ENCODE measurements at regions not wholly inside any gene's neighbourhood (a gene's known extent, or its start where the extent isn't known, plus 50 kb on each side); places are given as distances from the start of the nearest gene placed in this dataset.

DNA sequence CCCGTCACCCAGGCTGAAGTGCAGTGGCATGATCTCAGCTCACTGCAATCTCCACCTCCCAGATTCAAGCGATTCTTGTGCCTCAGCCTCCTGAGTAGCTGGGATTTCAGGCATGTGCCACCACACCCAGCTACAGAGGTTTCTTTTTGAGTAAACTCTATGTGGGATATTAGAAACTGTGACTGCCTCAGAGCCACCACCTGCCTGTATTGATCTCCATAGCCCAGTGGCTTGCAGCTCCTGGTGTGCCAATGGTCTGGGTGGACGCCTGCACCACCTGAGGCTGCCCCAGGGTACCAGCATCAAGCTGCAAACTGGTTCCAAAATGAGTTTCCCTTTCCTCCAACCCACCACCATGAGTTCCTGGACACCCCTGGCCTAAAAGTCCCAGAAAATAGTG is 89.7 kb upstream of the SLC44A3 start:
- TF ChIP-seq CTCF (conservative IDR thresholded peaks at IDR 0.05; ENCODE audit: low read depth, low read length) (no peak), EZH2 (IDR thresholded peaks at IDR 0.05; ENCODE audit: borderline replicate concordance, low read depth, low read length, poor library complexity, severe bottlenecking) (no peak)

All from A673 (cell line).